Upper lobe of left lung (tissue), 4 donors: ENCODE measurements at regions not wholly inside any gene's neighbourhood (a gene's known extent, or its start where the extent isn't known, plus 50 kb on each side); places are given as distances from the start of the nearest gene placed in this dataset.

Experiments used
- CTCF ChIP-seq, 6 experiments: fragments of 450-650 bp in 4 of 6; fragments of 200-600 bp in 2 of 6; sonication (generic) in 2 of 6; IDR thresholded peaks; one replicate each; pipeline ENCODE4 v1.5.1; 2016 to 2019; ENCODE audit warnings: antibody characterized with exemption in 6 of 6
- POLR2A ChIP-seq, 4 donors: fragments of 450-650 bp; IDR thresholded peaks; one replicate each; pipeline ENCODE4 v1.5.1; 2016 to 2017; ENCODE audit warnings: antibody characterized with exemption in 4 of 4, mild to moderate bottlenecking in 2 of 4
- POLR2AphosphoS5 ChIP-seq, 2 donors: sonication (generic); formaldehyde crosslinking; IDR thresholded peaks; one replicate each; pipeline ENCODE4 v1.5.1; 2017; ENCODE audit warnings: antibody characterized with exemption in 2 of 2

- TF ChIP-seq POLR2AphosphoS5 (IDR thresholded peaks at IDR 0.05) (no peak), CTCF (IDR thresholded peaks at IDR 0.05) (no peak), POLR2A (IDR thresholded peaks at IDR 0.05) (no peak)
Observed at GRCh38 chr3:144496141-144496835, 524.7 kb downstream of the DIPK2A start.
